ENCODE measurements at regions not wholly inside any gene's neighbourhood (a gene's known extent, or its start where the extent isn't known, plus 50 kb on each side); places are given as distances from the start of the nearest gene placed in this dataset.
A peak's percentile ranks its signal among the peaks of the same experiment; 100 is the strongest.

GRCh38 chr3:13217736-13218540 is 144.7 kb upstream of the IQSEC1 start:
- peaks cover 38% of the 10 kb centered on the region for H3K27me3 Mint-ChIP-seq
- no peaks in the 10 kb centered on the region for H3K9me3 Mint-ChIP-seq
- H3K36me3 Mint-ChIP-seq (ENCODE audit: insufficient read depth), result no peaks in the 10 kb centered on the region
- no peak for DNase-seq (ENCODE audit: low spot score in 2 of 2)
- no peaks in the 10 kb centered on the region for H3K4me1 Mint-ChIP-seq
- no peak overlapping the region for H3K4me3 Mint-ChIP-seq
- no peak overlapping the region for H3K27ac Mint-ChIP-seq (ENCODE audit: low read depth)
- no peak for ATAC-seq (replicated peaks; ENCODE audit: extremely low read depth, poor library complexity, severe bottlenecking)

- H3K27ac Mint-ChIP-seq (ENCODE audit: low read depth), result no peak overlapping the region
- H3K9me3 Mint-ChIP-seq, result no peaks in the 10 kb centered on the region
- H3K4me1 Mint-ChIP-seq, result no peaks in the 10 kb centered on the region
- no peaks in the 10 kb centered on the region for H3K36me3 Mint-ChIP-seq (ENCODE audit: insufficient read depth)
- peaks cover 45% of the 10 kb centered on the region for H3K27me3 Mint-ChIP-seq
- ATAC-seq (replicated peaks; ENCODE audit: extremely low read depth, poor library complexity, severe bottlenecking) (no peak), DNase-seq (ENCODE audit: low spot score in 2 of 2) (no peak)
- H3K4me3 Mint-ChIP-seq, result no peak overlapping the region
These were observed 144.0 kb upstream of the IQSEC1 start for GRCh38 chr3:13217253-13217652.

GRCh38 chr3:13215940-13216546 is 142.8 kb upstream of the IQSEC1 start:
- H3K9me3 Mint-ChIP-seq, result no peaks in the 10 kb centered on the region
- ATAC-seq (replicated peaks; ENCODE audit: extremely low read depth, poor library complexity, severe bottlenecking) (no peak), DNase-seq (ENCODE audit: low spot score in 2 of 2) (no peak)
- no peak overlapping the region for H3K27ac Mint-ChIP-seq (ENCODE audit: low read depth)
- no peaks in the 10 kb centered on the region for H3K36me3 Mint-ChIP-seq (ENCODE audit: insufficient read depth)
- H3K27me3 Mint-ChIP-seq, result peaks cover 57% of the 10 kb centered on the region
- H3K4me3 Mint-ChIP-seq, result no peak overlapping the region
- H3K4me1 Mint-ChIP-seq, result no peaks in the 10 kb centered on the region

DNA sequence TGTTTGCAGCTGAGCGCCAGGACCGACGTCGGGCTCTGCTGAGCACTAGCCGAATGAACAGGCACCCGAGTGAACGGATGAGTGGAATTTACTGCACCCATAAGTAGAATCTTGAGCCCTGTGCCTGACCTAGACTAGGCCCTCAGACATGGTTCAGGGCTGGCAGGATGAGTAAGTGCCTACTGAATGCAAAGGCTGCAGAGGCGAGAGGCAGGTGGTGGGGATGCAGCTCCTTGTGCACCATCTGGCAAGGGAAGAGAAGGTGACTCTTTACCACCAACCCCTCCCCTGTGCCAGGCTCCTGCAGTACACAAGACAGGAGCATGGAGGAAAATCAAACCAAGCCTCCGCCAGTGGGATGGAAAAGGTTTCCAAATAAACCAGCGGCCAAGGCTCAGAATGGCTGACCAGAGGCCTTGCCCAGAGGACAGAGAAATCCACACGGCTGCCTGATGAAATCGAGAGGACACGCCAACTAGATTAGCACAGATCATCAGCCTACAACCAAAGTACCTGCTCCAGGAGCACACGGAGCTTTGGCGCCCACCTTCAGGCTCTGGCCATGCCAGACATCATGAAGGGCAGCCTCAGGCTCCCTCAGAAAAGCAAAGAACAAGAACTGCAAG is 141.7 kb upstream of the IQSEC1 start:
- peaks cover 67% of the 10 kb centered on the region for H3K27me3 Mint-ChIP-seq
- H3K9me3 Mint-ChIP-seq, result no peaks in the 10 kb centered on the region
- no peaks in the 10 kb centered on the region for H3K4me1 Mint-ChIP-seq
- no peaks in the 10 kb centered on the region for H3K36me3 Mint-ChIP-seq (ENCODE audit: insufficient read depth)
- no peak overlapping the region for H3K27ac Mint-ChIP-seq (ENCODE audit: low read depth)
- H3K4me3 Mint-ChIP-seq, result no peak overlapping the region
- no peak for DNase-seq (ENCODE audit: low spot score in 2 of 2)
- no peak for ATAC-seq (replicated peaks; ENCODE audit: extremely low read depth, poor library complexity, severe bottlenecking)

DNA sequence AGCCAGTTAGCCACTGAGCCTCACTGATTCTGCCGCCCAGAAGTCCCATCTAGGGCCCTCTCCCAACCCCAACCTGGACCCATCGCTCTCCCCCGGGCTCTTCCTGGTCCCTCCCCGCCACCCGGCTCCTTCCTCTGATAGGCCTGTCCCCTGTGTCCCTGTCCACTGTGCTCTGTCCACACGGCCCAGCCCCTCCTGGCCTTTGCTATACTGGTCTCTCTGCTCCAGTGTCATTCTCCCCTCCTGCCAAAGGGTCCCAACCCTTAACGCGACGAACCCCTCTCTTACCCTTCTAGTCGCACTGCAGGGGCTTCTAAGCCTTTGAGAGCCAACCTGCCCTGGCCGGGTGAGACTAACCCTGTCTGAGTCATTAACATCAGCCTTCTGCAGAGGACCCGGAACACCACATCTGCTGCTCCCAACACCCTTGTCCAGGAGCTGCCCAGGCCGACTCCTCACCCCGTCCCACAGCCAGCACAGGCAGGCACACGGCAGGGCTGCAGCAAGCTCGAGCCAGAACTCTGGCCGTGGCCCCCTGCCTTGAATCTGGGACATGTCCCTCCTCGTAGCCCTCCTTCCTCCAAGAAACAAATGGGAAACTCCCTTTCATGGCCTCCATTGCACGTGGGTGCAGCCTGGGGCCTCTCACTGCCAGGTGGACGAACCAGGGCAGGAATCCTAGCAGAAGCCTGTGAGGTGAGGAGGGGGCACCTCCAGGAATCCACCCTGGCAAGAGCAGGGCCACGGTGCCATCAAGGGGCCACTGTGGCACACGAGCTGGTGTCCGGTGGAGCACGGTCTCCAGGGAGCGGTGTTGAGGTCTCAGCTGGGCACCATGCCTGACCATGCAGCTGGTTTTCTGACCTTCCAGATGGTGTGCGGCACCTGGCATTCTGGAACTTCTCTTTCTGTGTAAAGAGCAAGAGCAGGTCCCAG is 140.9 kb upstream of the IQSEC1 start:
- no peaks in the 10 kb centered on the region for H3K4me1 Mint-ChIP-seq
- peaks cover 75% of the 10 kb centered on the region for H3K27me3 Mint-ChIP-seq
- no peaks in the 10 kb centered on the region for H3K9me3 Mint-ChIP-seq
- H3K27ac Mint-ChIP-seq (ENCODE audit: low read depth), result no peak overlapping the region
- H3K36me3 Mint-ChIP-seq (ENCODE audit: insufficient read depth), result peaks cover 2% of the 10 kb centered on the region
- no peak overlapping the region for H3K4me3 Mint-ChIP-seq
- no peak for DNase-seq (ENCODE audit: low spot score in 2 of 2)
- no peak for ATAC-seq (replicated peaks; ENCODE audit: extremely low read depth, poor library complexity, severe bottlenecking)

DNA sequence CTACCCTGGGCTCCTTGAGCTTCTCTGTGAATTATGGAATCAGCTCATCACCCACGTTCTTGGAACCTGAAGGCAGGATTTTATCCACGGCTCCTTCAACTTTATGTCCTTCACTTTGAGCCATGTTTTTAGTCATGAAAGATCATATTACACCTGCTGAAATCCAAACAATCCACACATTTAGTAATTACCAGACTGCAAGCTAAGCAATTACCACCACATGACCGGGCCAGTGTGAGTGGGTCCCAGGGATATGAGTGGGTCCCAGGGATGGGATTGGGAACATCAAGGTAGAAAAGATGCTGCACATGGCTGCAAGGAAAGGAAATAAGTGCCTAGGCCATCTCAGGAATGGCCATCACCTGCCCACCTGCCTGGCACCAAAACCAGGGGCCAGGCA is 140.3 kb upstream of the IQSEC1 start:
- no peak overlapping the region for H3K27ac Mint-ChIP-seq (ENCODE audit: low read depth)
- no peaks in the 10 kb centered on the region for H3K4me1 Mint-ChIP-seq
- peaks cover 82% of the 10 kb centered on the region for H3K27me3 Mint-ChIP-seq

DNA sequence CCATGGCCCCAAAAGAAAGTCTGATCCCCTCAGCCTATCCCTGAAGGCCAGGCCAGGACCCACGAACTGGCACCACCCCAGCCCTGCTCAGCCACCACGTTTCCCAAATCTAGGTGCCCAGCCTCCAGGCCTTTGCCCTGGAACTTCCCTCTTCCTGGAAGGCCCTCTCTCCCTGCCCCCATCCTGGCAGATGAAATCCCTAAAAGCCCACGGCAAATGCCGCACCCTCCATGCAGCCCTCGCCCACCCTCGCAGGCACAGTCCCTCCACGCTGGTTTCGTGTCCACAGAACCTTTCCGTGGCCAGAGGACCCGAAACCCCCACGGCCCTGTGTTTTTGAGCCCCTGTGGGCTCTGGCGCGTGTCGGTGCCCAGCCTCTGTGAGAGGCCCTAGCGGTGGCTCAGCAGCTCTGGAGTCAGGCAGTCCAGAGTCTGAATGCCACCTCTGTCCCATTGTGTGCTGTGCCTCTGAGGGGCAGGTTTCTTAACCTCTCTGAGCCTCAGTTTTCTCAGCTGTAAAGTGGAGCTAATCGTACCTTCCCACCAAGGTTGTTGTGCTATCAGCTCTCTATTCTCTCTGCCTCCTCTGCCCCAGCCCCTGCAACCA is 138.5 kb upstream of the IQSEC1 start:
- no peaks in the 10 kb centered on the region for H3K4me1 Mint-ChIP-seq
- H3K4me3 Mint-ChIP-seq, result no peak overlapping the region
- H3K27me3 Mint-ChIP-seq, result peaks cover 90% of the 10 kb centered on the region
- no peaks in the 10 kb centered on the region for H3K9me3 Mint-ChIP-seq
- peaks cover 2% of the 10 kb centered on the region for H3K36me3 Mint-ChIP-seq (ENCODE audit: insufficient read depth)
- H3K27ac Mint-ChIP-seq (ENCODE audit: low read depth), result peak overlapping the region; percentile 19
- DNase-seq (ENCODE audit: low spot score in 2 of 2) (no peak), ATAC-seq (replicated peaks; ENCODE audit: extremely low read depth, poor library complexity, severe bottlenecking) (no peak)

More for the DNA sequence above, 140.3 kb upstream of the IQSEC1 start:
- DNase-seq (ENCODE audit: low spot score in 2 of 2), result no peak
- no peak overlapping the region for H3K4me3 Mint-ChIP-seq
- H3K36me3 Mint-ChIP-seq (ENCODE audit: insufficient read depth), result peaks cover 2% of the 10 kb centered on the region
- H3K9me3 Mint-ChIP-seq, result no peaks in the 10 kb centered on the region
- no peak for ATAC-seq (replicated peaks; ENCODE audit: extremely low read depth, poor library complexity, severe bottlenecking)

GRCh38 chr3:13210221-13210975 is 137.2 kb upstream of the IQSEC1 start:
- H3K27me3 Mint-ChIP-seq, result peaks cover 95% of the 10 kb centered on the region
- H3K9me3 Mint-ChIP-seq, result no peaks in the 10 kb centered on the region
- no peak overlapping the region for H3K4me3 Mint-ChIP-seq
- ATAC-seq (replicated peaks; ENCODE audit: extremely low read depth, poor library complexity, severe bottlenecking) (no peak), DNase-seq (ENCODE audit: low spot score in 2 of 2) (no peak)
- peaks cover 2% of the 10 kb centered on the region for H3K36me3 Mint-ChIP-seq (ENCODE audit: insufficient read depth)
- no peaks in the 10 kb centered on the region for H3K4me1 Mint-ChIP-seq
- no peak overlapping the region for H3K27ac Mint-ChIP-seq (ENCODE audit: low read depth)

DNA sequence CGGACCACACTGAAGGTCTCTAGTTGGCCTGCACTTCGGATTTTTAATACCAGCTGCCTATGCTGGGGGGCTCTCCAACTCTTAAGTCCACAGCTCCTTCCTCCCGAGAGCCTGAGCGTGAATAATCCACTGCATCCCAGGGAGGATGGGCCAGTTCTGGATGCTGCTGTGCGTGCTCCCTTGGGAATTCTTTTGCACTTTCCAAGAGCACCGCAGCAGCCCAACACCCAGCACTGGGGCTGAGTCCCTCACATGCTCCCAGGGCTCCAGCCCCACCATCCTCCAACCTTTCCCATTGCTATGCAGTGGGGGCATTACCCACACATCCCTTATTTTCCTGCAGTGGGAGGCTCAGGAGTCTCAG is 136.4 kb upstream of the IQSEC1 start:
- Mint-ChIP-seq H3K4me3 (no peak overlapping the region), H3K9me3 (no peaks in the 10 kb centered on the region), H3K36me3 (ENCODE audit: insufficient read depth) (peaks cover 2% of the 10 kb centered on the region), H3K27ac (ENCODE audit: low read depth) (no peak overlapping the region), H3K27me3 (peaks cover 95% of the 10 kb centered on the region), H3K4me1 (no peaks in the 10 kb centered on the region)
- DNase-seq (ENCODE audit: low spot score in 2 of 2) (no peak), ATAC-seq (replicated peaks; ENCODE audit: extremely low read depth, poor library complexity, severe bottlenecking) (no peak)

GRCh38 chr3:13208706-13209633 is 135.7 kb upstream of the IQSEC1 start:
- no peak for ATAC-seq (replicated peaks; ENCODE audit: extremely low read depth, poor library complexity, severe bottlenecking)
- Mint-ChIP-seq H3K4me1 (no peaks in the 10 kb centered on the region), H3K27ac (ENCODE audit: low read depth) (no peak overlapping the region), H3K27me3 (peaks cover 94% of the 10 kb centered on the region), H3K9me3 (no peaks in the 10 kb centered on the region), H3K36me3 (ENCODE audit: insufficient read depth) (peaks cover 2% of the 10 kb centered on the region), H3K4me3 (no peak overlapping the region)
- DNase-seq (ENCODE audit: low spot score in 2 of 2), result no peak

All from central memory CD8-positive, alpha-beta T cell (primary cell).